ENCODE measurements at regions not wholly inside any gene's neighbourhood (a gene's known extent, or its start where the extent isn't known, plus 50 kb on each side); places are given as distances from the start of the nearest gene placed in this dataset.

DNA sequence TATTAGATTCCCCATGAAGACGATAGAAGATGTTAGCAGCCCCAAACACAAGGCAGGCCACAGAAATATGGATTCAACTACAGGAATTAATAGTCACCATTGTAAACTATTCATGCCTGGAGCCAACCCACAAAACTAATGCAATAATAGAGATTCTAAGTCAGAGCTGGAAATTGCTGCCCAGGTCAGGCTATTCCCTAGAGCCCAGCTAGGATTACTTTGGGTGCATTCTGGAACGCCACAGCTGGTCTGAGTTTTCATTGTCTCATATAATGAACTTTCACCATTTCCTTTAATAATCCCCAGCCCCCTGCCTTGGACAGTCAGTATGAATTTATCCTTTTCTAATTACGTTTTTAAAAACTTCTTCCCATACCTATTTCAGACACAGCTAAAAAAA is 252.6 kb downstream of the PAPSS1 start:
- TF ChIP-seq, protein P1, sequence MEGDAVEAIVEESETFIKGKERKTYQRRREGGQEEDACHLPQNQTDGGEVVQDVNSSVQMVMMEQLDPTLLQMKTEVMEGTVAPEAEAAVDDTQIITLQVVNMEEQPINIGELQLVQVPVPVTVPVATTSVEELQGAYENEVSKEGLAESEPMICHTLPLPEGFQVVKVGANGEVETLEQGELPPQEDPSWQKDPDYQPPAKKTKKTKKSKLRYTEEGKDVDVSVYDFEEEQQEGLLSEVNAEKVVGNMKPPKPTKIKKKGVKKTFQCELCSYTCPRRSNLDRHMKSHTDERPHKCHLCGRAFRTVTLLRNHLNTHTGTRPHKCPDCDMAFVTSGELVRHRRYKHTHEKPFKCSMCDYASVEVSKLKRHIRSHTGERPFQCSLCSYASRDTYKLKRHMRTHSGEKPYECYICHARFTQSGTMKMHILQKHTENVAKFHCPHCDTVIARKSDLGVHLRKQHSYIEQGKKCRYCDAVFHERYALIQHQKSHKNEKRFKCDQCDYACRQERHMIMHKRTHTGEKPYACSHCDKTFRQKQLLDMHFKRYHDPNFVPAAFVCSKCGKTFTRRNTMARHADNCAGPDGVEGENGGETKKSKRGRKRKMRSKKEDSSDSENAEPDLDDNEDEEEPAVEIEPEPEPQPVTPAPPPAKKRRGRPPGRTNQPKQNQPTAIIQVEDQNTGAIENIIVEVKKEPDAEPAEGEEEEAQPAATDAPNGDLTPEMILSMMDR (IDR thresholded peaks at IDR 0.05; ENCODE audit: insufficient read depth, low read length) = no peak
- no peak for TF ChIP-seq POLR2AphosphoS5 (IDR thresholded peaks at IDR 0.05; ENCODE audit: low read depth)
- TF ChIP-seq, protein P2, sequence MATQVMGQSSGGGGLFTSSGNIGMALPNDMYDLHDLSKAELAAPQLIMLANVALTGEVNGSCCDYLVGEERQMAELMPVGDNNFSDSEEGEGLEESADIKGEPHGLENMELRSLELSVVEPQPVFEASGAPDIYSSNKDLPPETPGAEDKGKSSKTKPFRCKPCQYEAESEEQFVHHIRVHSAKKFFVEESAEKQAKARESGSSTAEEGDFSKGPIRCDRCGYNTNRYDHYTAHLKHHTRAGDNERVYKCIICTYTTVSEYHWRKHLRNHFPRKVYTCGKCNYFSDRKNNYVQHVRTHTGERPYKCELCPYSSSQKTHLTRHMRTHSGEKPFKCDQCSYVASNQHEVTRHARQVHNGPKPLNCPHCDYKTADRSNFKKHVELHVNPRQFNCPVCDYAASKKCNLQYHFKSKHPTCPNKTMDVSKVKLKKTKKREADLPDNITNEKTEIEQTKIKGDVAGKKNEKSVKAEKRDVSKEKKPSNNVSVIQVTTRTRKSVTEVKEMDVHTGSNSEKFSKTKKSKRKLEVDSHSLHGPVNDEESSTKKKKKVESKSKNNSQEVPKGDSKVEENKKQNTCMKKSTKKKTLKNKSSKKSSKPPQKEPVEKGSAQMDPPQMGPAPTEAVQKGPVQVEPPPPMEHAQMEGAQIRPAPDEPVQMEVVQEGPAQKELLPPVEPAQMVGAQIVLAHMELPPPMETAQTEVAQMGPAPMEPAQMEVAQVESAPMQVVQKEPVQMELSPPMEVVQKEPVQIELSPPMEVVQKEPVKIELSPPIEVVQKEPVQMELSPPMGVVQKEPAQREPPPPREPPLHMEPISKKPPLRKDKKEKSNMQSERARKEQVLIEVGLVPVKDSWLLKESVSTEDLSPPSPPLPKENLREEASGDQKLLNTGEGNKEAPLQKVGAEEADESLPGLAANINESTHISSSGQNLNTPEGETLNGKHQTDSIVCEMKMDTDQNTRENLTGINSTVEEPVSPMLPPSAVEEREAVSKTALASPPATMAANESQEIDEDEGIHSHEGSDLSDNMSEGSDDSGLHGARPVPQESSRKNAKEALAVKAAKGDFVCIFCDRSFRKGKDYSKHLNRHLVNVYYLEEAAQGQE (IDR thresholded peaks at IDR 0.05; ENCODE audit: insufficient replicate concordance, low read depth) = no peak
- no peak for TF ChIP-seq GABPA (IDR thresholded peaks at IDR 0.05; ENCODE audit: low read depth)
- no peak for TF ChIP-seq SPI1 (IDR thresholded peaks at IDR 0.05; ENCODE audit: borderline replicate concordance, low read depth)
